RWPE2 (cell line): ENCODE measurements at regions not wholly inside any gene's neighbourhood (a gene's known extent, or its start where the extent isn't known, plus 50 kb on each side); places are given as distances from the start of the nearest gene placed in this dataset.
A peak's percentile ranks its signal among the peaks of the same experiment; 100 is the strongest.
"Not testable (repeated sequence)": the region's sequence is repeated elsewhere in the genome, so short reads cannot be mapped to it uniquely, and the experiment has no call there.

Experiments used
- ATAC-seq: fragments of 200-7000 bp; cut with Tn5 transposase; 3 replicates; pipeline ENCODE4 v1.9.1; 2021; ENCODE audit warnings: low read depth
- DNase-seq: peaks from one replicate; pipeline ENCODE4 v3.0.0-alpha.2; 2020; ENCODE audit warnings: low spot score
- H3K27ac ChIP-seq: fragments of 450-650 bp; 2 replicates; pipeline ENCODE4 v1.5.1; 2017; ENCODE audit warnings: mild to moderate bottlenecking; ENCODE audit not compliant: poor library complexity, severe bottlenecking
- H3K27me3 ChIP-seq: fragments of 250-450 bp; sonication (Bioruptor Pico); 2 replicates; pipeline ENCODE4 v1.5.1; 2021; ENCODE audit warnings: mild to moderate bottlenecking, moderate library complexity; ENCODE audit not compliant: insufficient read depth, poor library complexity, severe bottlenecking
- H3K36me3 ChIP-seq: fragments of 250-450 bp; sonication (Bioruptor Pico); 2 replicates; pipeline ENCODE4 v1.5.1; 2020; ENCODE audit warnings: low read depth, mild to moderate bottlenecking, moderate library complexity
- H3K4me1 ChIP-seq: fragments of 250-450 bp; sonication (Bioruptor Pico); 2 replicates; pipeline ENCODE4 v1.5.1; 2021; ENCODE audit warnings: mild to moderate bottlenecking, moderate library complexity; ENCODE audit not compliant: insufficient read depth, poor library complexity, severe bottlenecking
- H3K4me3 ChIP-seq: fragments of 250-450 bp; sonication (Bioruptor Pico); 2 replicates; pipeline ENCODE4 v1.5.1; 2021; ENCODE audit warnings: mild to moderate bottlenecking, moderate library complexity; ENCODE audit not compliant: severe bottlenecking
- H3K9me3 ChIP-seq: fragments of 250-450 bp; sonication (Bioruptor Pico); 2 replicates; pipeline ENCODE4 v1.5.1; 2021; ENCODE audit warnings: mild to moderate bottlenecking, moderate library complexity; ENCODE audit not compliant: severe bottlenecking
- TF ChIP-seq, protein P1 (sequence below): fragments of 450-650 bp; IDR thresholded peaks from one replicate; pipeline ENCODE4 v1.5.1; 2017; ENCODE audit warnings: mild to moderate bottlenecking, moderate library complexity; ENCODE audit not compliant: poor library complexity, severe bottlenecking

DNA sequence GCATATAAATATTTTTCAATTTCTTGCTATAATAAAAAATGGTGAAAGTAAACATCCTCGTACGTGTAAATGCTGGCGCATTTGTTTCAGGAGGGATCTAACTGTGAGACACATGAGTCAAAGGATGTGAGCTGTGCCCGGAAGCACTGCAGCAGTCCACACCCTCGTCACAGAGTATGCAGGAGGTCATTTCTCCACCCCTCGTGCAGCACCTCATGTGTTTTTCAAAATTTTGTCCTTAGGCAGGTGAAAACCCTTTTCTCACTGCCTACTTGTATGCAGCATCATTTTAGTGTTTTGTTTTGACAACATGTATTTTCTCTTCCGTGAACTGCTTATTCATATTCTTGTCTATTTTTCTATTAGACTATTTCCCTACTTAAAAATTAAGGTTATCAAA lies 162.7 kb downstream of the AVL9 start:
- Histone ChIP-seq H3K27ac (no peak overlapping the region), H3K4me3 (no peak overlapping the region), H3K27me3 (no peaks in the 10 kb centered on the region), H3K9me3 (no peaks in the 10 kb centered on the region), H3K36me3 (no peaks in the 10 kb centered on the region), H3K4me1 (peaks cover 6% of the 10 kb centered on the region)
- TF ChIP-seq, protein P1, sequence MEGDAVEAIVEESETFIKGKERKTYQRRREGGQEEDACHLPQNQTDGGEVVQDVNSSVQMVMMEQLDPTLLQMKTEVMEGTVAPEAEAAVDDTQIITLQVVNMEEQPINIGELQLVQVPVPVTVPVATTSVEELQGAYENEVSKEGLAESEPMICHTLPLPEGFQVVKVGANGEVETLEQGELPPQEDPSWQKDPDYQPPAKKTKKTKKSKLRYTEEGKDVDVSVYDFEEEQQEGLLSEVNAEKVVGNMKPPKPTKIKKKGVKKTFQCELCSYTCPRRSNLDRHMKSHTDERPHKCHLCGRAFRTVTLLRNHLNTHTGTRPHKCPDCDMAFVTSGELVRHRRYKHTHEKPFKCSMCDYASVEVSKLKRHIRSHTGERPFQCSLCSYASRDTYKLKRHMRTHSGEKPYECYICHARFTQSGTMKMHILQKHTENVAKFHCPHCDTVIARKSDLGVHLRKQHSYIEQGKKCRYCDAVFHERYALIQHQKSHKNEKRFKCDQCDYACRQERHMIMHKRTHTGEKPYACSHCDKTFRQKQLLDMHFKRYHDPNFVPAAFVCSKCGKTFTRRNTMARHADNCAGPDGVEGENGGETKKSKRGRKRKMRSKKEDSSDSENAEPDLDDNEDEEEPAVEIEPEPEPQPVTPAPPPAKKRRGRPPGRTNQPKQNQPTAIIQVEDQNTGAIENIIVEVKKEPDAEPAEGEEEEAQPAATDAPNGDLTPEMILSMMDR: no peak
- DNase-seq (no peak), ATAC-seq (peak; percentile 87)

- H3K36me3 ChIP-seq, H3K9me3 ChIP-seq, H3K4me3 ChIP-seq, H3K4me1 ChIP-seq, H3K27me3 ChIP-seq, H3K27ac ChIP-seq, DNase-seq, ATAC-seq: not testable (repeated sequence)
Observed at GRCh38 chr7:32654549-32654948, 159.3 kb downstream of the AVL9 start.

DNA sequence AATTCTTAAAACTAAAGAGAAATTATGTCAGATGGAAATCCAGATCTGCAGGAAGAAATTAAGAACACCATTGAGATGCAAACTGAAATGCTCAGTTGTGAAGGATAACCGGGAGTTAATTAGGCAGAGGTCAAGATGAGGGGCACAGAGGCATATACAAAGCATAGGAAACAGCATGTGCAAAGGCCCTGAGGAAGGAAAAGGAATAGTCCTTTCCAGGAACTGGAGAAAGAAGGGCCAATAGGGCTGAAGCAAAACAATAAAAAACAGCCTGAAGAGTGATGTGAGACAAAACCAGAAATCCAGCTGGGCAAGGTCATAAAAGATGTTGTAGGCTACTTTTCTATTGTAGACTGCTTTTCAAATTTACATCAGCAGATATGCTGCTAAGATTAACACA lies 155.1 kb downstream of the AVL9 start:
- H3K27ac ChIP-seq, ATAC-seq, H3K36me3 ChIP-seq, H3K9me3 ChIP-seq, H3K4me3 ChIP-seq, H3K4me1 ChIP-seq, DNase-seq, H3K27me3 ChIP-seq: not testable (repeated sequence)

DNA sequence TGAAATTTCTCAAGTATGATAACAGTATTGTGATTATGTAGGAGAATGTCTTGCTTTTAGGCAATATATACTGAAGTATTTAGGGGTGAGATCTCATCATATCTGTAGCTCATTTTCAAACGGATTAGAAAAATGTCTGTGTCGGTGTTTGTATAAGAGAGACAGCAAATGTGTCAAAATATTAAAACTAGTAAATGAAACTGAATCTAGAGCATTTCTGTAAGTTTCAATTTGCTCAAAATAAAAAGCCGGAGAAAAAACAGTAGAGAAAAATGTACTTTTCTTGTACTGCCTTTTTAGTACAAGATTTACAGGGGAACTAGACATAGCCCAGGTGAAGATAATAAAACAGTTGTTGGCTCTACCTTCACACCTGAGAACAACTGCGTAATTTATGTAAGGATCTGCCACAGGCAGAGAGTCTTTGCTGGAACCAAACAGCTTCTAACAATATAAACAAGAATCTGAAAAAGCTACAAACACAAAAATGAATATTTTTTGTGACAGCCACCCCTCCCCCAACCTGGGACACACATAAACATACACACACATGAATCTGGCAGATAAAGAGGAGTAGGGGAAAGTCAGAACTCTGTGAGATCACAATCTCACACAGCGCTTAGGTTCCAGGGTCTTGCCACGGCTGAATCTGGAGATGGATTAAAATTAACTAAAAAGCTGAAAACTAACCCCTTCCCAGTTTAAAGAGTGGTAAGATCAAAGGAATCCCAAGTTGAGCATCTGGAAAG lies 153.3 kb downstream of the AVL9 start:
- H3K4me1 ChIP-seq: no peaks in the 10 kb centered on the region
- H3K36me3 ChIP-seq: no peaks in the 10 kb centered on the region
- H3K4me3 ChIP-seq: no peak overlapping the region
- H3K27me3 ChIP-seq: no peaks in the 10 kb centered on the region
- ATAC-seq (no peak), DNase-seq (no peak)
- TF ChIP-seq, protein P1: no peak
- H3K9me3 ChIP-seq: no peaks in the 10 kb centered on the region
- H3K27ac ChIP-seq: no peak overlapping the region

GRCh38 chr7:32645255-32645654 lies 150.0 kb downstream of the AVL9 start:
- not testable (repeated sequence) for H3K36me3 ChIP-seq, DNase-seq, H3K9me3 ChIP-seq, H3K4me3 ChIP-seq, H3K27ac ChIP-seq, H3K27me3 ChIP-seq, ATAC-seq, H3K4me1 ChIP-seq

GRCh38 chr7:32643194-32643593 lies 147.9 kb downstream of the AVL9 start:
- DNase-seq (no peak), ATAC-seq (no peak)
- no peaks in the 10 kb centered on the region for H3K36me3 ChIP-seq
- H3K4me1 ChIP-seq: no peaks in the 10 kb centered on the region
- H3K9me3 ChIP-seq: no peaks in the 10 kb centered on the region
- TF ChIP-seq, protein P1: no peak
- H3K27ac ChIP-seq: no peak overlapping the region
- no peaks in the 10 kb centered on the region for H3K27me3 ChIP-seq
- H3K4me3 ChIP-seq: no peak overlapping the region
